T47D (cell line): ENCODE measurements at regions not wholly inside any gene's neighbourhood (a gene's known extent, or its start where the extent isn't known, plus 50 kb on each side); places are given as distances from the start of the nearest gene placed in this dataset.

Experiments used
- DNase-seq, 2 experiments: peaks; one replicate each; pipeline versions ENCODE4 v3.0.0 to v3.0.0-alpha.2; 2011 to 2012; ENCODE audit warnings: low read depth in 1 of 2, low spot score in 1 of 2
- JUND ChIP-seq: IDR thresholded peaks from 2 replicates; pipeline ENCODE4 v1.6.1; 2012; ENCODE audit warnings: low read depth
- in situ Hi-C: cut with HindIII; loops from 2 replicates; pipeline ENCODE4 v1.10.0; 2016; ENCODE audit warnings: low sequenced_read_pairs, low pct_unique_long_range_greater_than_20kb

GRCh38 chr10:8216893-8217292, 162.4 kb downstream of the GATA3 start:
- in situ Hi-C loops: no loop called here
- TF ChIP-seq JUND: no peak
- no peak for DNase-seq

GRCh38 chr10:8221451-8221850, 167.0 kb downstream of the GATA3 start:
- TF ChIP-seq JUND: no peak
- in situ Hi-C loops: no loop called here
- DNase-seq: no peak

- DNase-seq: no peak
- no peak for TF ChIP-seq JUND
- in situ Hi-C loops: no loop called here
Observed at GRCh38 chr10:8224591-8224990, 170.1 kb downstream of the GATA3 start.

- DNase-seq: peak in 1 of 2 experiments; percentile 36
- TF ChIP-seq JUND: no peak
- in situ Hi-C loops: no loop called here
Observed at GRCh38 chr10:8225187-8225586, 170.7 kb downstream of the GATA3 start.

GRCh38 chr10:8227246-8227645, 172.8 kb downstream of the GATA3 start:
- no peak for DNase-seq
- in situ Hi-C loops: no loop called here
- no peak for TF ChIP-seq JUND

GRCh38 chr10:8229153-8229552, 174.7 kb downstream of the GATA3 start:
- no peak for TF ChIP-seq JUND
- in situ Hi-C loops: no loop called here
- peak in 1 of 2 experiments; percentile 30 for DNase-seq

GRCh38 chr10:8230902-8231301, 176.4 kb downstream of the GATA3 start:
- in situ Hi-C loops: no loop called here
- no peak for TF ChIP-seq JUND
- no peak for DNase-seq

GRCh38 chr10:8233049-8233448, 178.6 kb downstream of the GATA3 start:
- TF ChIP-seq JUND: no peak
- DNase-seq: no peak
- in situ Hi-C loops: no loop called here

- DNase-seq: no peak
- in situ Hi-C loops: no loop called here
- TF ChIP-seq JUND: no peak
Observed at GRCh38 chr10:8233832-8234259, 179.4 kb downstream of the GATA3 start.

GRCh38 chr10:8235253-8236027, 181.0 kb downstream of the GATA3 start:
- DNase-seq: peak in 1 of 2 experiments; percentile 33
- in situ Hi-C loops: no loop called here
- no peak for TF ChIP-seq JUND

GRCh38 chr10:8238986-8239385, 184.5 kb downstream of the GATA3 start:
- in situ Hi-C loops: no loop called here
- no peak for TF ChIP-seq JUND
- no peak for DNase-seq

GRCh38 chr10:8240861-8241260, 186.4 kb downstream of the GATA3 start:
- DNase-seq: no peak
- no peak for TF ChIP-seq JUND
- in situ Hi-C loops: no loop called here

- in situ Hi-C loops: no loop called here
- TF ChIP-seq JUND: no peak
- DNase-seq: no peak
Observed at GRCh38 chr10:8242295-8242872, 187.9 kb downstream of the GATA3 start.

GRCh38 chr10:8245131-8245813, 190.8 kb downstream of the GATA3 start:
- in situ Hi-C loops: no loop called here
- TF ChIP-seq JUND: no peak
- no peak for DNase-seq
